ENCODE measurements at regions not wholly inside any gene's neighbourhood (a gene's known extent, or its start where the extent isn't known, plus 50 kb on each side); places are given as distances from the start of the nearest gene placed in this dataset.

GRCh38 chr10:61024856-61025201 lies 80.8 kb upstream of the RHOBTB1 start:
- TF ChIP-seq CEBPB (IDR thresholded peaks at IDR 0.05) (no peak), TCF12 (IDR thresholded peaks at IDR 0.05; ENCODE audit: low read depth) (no peak), YY1 (IDR thresholded peaks at IDR 0.05; ENCODE audit: low read depth) (no peak), REST (IDR thresholded peaks at IDR 0.05; ENCODE audit: low read depth) (no peak), CREB1 (IDR thresholded peaks at IDR 0.05; ENCODE audit: low read depth) (no peak), FOXM1 (IDR thresholded peaks at IDR 0.05; ENCODE audit: borderline replicate concordance, low read depth) (no peak), TAF1 (IDR thresholded peaks at IDR 0.05; ENCODE audit: low read depth) (no peak), EP300 (IDR thresholded peaks at IDR 0.05; ENCODE audit: borderline replicate concordance) (no peak), RAD21 (IDR thresholded peaks at IDR 0.05; ENCODE audit: low read depth) (no peak), ZBTB7A (IDR thresholded peaks at IDR 0.05; ENCODE audit: low read depth) (no peak), TEAD4 (IDR thresholded peaks at IDR 0.05) (no peak)
- TF ChIP-seq, protein P1, sequence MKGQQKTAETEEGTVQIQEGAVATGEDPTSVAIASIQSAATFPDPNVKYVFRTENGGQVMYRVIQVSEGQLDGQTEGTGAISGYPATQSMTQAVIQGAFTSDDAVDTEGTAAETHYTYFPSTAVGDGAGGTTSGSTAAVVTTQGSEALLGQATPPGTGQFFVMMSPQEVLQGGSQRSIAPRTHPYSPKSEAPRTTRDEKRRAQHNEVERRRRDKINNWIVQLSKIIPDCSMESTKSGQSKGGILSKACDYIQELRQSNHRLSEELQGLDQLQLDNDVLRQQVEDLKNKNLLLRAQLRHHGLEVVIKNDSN (IDR thresholded peaks at IDR 0.05), result no peak
- TF ChIP-seq, protein P2, sequence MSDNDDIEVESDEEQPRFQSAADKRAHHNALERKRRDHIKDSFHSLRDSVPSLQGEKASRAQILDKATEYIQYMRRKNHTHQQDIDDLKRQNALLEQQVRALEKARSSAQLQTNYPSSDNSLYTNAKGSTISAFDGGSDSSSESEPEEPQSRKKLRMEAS (IDR thresholded peaks at IDR 0.05), result no peak

GRCh38 chr10:61024151-61024855 lies 80.3 kb upstream of the RHOBTB1 start:
- no peak for TF ChIP-seq RAD21 (IDR thresholded peaks at IDR 0.05; ENCODE audit: low read depth)
- TF ChIP-seq EP300 (IDR thresholded peaks at IDR 0.05; ENCODE audit: borderline replicate concordance), result no peak
- no peak for TF ChIP-seq YY1 (IDR thresholded peaks at IDR 0.05; ENCODE audit: low read depth)

- no peak for TF ChIP-seq TEAD4 (IDR thresholded peaks at IDR 0.05)
- TF ChIP-seq EGR1 (IDR thresholded peaks at IDR 0.05), result no peak
- no peak for TF ChIP-seq RAD21 (IDR thresholded peaks at IDR 0.05; ENCODE audit: low read depth)
- TF ChIP-seq REST (IDR thresholded peaks at IDR 0.05; ENCODE audit: low read depth), result no peak
These were observed 79.1 kb upstream of the RHOBTB1 start for GRCh38 chr10:61023053-61023452.

DNA sequence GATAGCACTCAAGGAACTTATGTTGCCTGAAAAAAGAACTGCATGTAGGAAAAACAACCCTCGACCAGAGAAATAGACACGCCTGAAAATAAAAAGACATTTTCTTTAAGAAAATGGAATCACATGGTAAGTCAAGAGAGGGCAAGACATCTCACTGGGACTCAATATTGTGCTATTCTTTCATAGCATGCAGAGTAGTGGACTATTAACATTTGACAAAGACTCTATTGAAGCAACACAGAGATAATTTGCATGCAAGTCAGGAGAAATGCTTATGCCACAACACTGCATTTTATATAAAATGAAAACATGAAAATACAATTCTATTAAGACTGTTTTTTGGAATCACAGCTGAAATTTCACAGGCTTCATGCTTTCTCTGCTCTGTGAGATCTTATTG lies 77.9 kb upstream of the RHOBTB1 start:
- TF ChIP-seq, protein P2 (IDR thresholded peaks at IDR 0.05), result no peak
- TF ChIP-seq NFIC (IDR thresholded peaks at IDR 0.05) (no peak), FOXM1 (IDR thresholded peaks at IDR 0.05; ENCODE audit: borderline replicate concordance, low read depth) (no peak), ZBTB7A (IDR thresholded peaks at IDR 0.05; ENCODE audit: low read depth) (no peak)

GRCh38 chr10:61020420-61021158 lies 76.6 kb upstream of the RHOBTB1 start:
- TF ChIP-seq CREB1 (IDR thresholded peaks at IDR 0.05; ENCODE audit: low read depth) (no peak), CEBPB (IDR thresholded peaks at IDR 0.05) (no peak), ZBTB7A (IDR thresholded peaks at IDR 0.05; ENCODE audit: low read depth) (no peak), RAD21 (IDR thresholded peaks at IDR 0.05; ENCODE audit: low read depth) (no peak), EGR1 (IDR thresholded peaks at IDR 0.05) (no peak), YY1 (IDR thresholded peaks at IDR 0.05; ENCODE audit: low read depth) (no peak), EP300 (IDR thresholded peaks at IDR 0.05; ENCODE audit: borderline replicate concordance) (no peak), FOXM1 (IDR thresholded peaks at IDR 0.05; ENCODE audit: borderline replicate concordance, low read depth) (no peak)
- TF ChIP-seq, protein P2 (IDR thresholded peaks at IDR 0.05), result no peak

- TF ChIP-seq TAF1 (IDR thresholded peaks at IDR 0.05; ENCODE audit: low read depth), result no peak
- TF ChIP-seq TCF12 (IDR thresholded peaks at IDR 0.05; ENCODE audit: low read depth), result no peak
- TF ChIP-seq YY1 (IDR thresholded peaks at IDR 0.05; ENCODE audit: low read depth), result no peak
- TF ChIP-seq EP300 (IDR thresholded peaks at IDR 0.05; ENCODE audit: borderline replicate concordance), result no peak
- TF ChIP-seq TEAD4 (IDR thresholded peaks at IDR 0.05), result no peak
- no peak for TF ChIP-seq RAD21 (IDR thresholded peaks at IDR 0.05; ENCODE audit: low read depth)
- no peak for TF ChIP-seq REST (IDR thresholded peaks at IDR 0.05; ENCODE audit: low read depth)
- TF ChIP-seq, protein P2 (IDR thresholded peaks at IDR 0.05), result no peak
These were observed 74.2 kb upstream of the RHOBTB1 start for GRCh38 chr10:61018146-61018545.
